ENCODE measurements at regions not wholly inside any gene's neighbourhood (a gene's known extent, or its start where the extent isn't known, plus 50 kb on each side); places are given as distances from the start of the nearest gene placed in this dataset.

DNA sequence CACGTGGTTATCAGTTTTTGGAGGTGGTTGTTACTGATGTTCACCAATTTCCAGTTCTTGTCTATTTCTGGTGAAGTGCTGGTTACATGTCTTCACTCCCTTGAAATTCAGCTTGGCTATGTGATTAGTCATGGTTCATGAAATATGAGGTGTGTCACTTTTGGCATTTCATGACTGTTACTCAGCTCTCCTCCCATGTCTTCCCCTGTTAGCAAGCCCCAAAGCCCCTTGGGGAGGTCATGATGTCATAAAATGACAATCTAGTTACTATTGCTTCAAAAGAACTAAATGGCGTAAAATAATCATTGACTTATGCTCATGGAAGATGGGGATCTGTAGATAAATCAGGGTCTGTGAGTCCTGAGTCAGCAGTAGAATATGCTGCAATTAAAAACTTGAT is 425.1 kb downstream of the SETD4 start:
- H3K4me3 ChIP-seq (replicated peaks; ENCODE audit: low read depth, low read length), result no peak overlapping the region
- no peak for DNase-seq (ENCODE audit: extremely low read depth, low read depth)
- TF ChIP-seq CTCF (IDR thresholded peaks at IDR 0.05; ENCODE audit: low read depth, low read length, missing control alignments), result no peak

- TF ChIP-seq CTCF (IDR thresholded peaks at IDR 0.05; ENCODE audit: low read depth, low read length, missing control alignments), result no peak
- H3K4me3 ChIP-seq (replicated peaks; ENCODE audit: low read depth, low read length), result no peak overlapping the region
- DNase-seq (ENCODE audit: extremely low read depth, low read depth), result no peak
Observed at GRCh38 chr21:35633501-35633900, 426.8 kb downstream of the SETD4 start.

DNA sequence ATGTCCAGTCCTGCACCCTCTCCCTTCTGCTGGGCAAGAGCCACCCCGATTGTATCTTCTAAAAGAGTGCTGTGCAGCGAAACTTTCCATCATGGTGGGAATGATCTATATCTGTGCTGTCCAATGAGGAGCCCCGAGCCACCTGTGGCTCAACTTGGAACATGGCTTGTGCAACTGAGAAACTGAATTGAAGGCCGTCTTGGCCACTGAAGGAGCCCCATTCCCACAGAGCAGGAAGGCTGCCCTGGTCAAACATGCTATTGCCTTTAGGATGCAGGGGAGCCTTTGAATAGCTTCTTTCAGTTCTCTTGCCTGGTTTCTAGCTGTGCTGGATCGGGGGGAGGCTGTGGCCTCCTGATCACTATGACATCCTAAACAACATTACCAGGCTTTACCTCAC is 427.6 kb downstream of the SETD4 start:
- no peak overlapping the region for H3K4me3 ChIP-seq (replicated peaks; ENCODE audit: low read depth, low read length)
- no peak for TF ChIP-seq CTCF (IDR thresholded peaks at IDR 0.05; ENCODE audit: low read depth, low read length, missing control alignments)

DNA sequence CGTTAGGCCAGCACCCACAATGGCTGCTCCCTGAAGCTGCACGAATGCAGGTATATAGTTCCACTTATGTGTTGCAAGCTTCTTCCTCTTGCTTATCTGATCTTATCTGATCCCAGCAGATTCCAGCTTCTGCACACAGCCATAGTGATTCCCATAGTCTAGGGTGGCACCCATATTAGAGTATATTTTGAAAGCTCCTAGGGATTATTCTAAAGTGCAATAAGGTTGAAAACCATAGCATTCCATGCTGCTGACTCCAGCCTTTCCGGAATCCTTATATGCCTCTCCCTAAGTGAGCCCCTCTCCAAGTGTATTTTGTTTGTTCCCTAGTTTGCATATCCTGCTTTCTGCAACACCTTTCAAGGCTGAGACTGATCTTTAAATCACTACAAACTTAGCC is 432.0 kb downstream of the SETD4 start:
- DNase-seq (ENCODE audit: extremely low read depth, low read depth), result no peak
- H3K4me3 ChIP-seq (replicated peaks; ENCODE audit: low read depth, low read length), result no peak overlapping the region
- TF ChIP-seq CTCF (IDR thresholded peaks at IDR 0.05; ENCODE audit: low read depth, low read length, missing control alignments), result no peak

More for the DNA sequence above, 427.6 kb downstream of the SETD4 start:
- no peak for DNase-seq (ENCODE audit: extremely low read depth, low read depth)

DNA sequence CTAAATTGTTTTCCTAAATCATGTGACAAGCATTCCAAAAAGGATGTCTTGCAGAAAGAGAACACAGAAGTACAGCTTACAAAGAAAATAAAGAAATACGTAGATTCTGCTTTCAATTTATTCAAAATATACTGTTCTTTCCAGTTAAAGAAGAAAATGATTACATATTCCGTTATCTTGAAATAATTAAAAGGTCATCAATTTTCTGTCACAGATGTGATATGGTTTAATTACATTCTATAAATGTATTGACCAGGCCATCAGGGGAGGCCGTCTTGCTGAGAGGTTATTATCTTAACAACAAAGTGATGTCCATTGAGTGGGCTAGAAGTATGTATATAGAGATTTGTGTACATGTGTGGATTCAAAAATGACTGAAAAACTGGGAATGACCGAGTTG is 432.9 kb downstream of the SETD4 start:
- H3K4me3 ChIP-seq (replicated peaks; ENCODE audit: low read depth, low read length), result no peak overlapping the region
- TF ChIP-seq CTCF (IDR thresholded peaks at IDR 0.05; ENCODE audit: low read depth, low read length, missing control alignments), result no peak
- no peak for DNase-seq (ENCODE audit: extremely low read depth, low read depth)

GRCh38 chr21:35625576-35625975 is 434.8 kb downstream of the SETD4 start:
- H3K4me3 ChIP-seq (replicated peaks; ENCODE audit: low read depth, low read length), result no peak overlapping the region
- no peak for TF ChIP-seq CTCF (IDR thresholded peaks at IDR 0.05; ENCODE audit: low read depth, low read length, missing control alignments)
- no peak for DNase-seq (ENCODE audit: extremely low read depth, low read depth)

- no peak for DNase-seq (ENCODE audit: extremely low read depth, low read depth)
- H3K4me3 ChIP-seq (replicated peaks; ENCODE audit: low read depth, low read length), result no peak overlapping the region
- no peak for TF ChIP-seq CTCF (IDR thresholded peaks at IDR 0.05; ENCODE audit: low read depth, low read length, missing control alignments)
Observed at GRCh38 chr21:35624901-35625300, 435.4 kb downstream of the SETD4 start.

Measured in HFF-Myc (cell line).